DND-41 (cell line): ENCODE measurements at regions not wholly inside any gene's neighbourhood (a gene's known extent, or its start where the extent isn't known, plus 50 kb on each side); places are given as distances from the start of the nearest gene placed in this dataset.

Experiments used
- EZH2 ChIP-seq: IDR thresholded peaks from 3 replicates; pipeline ENCODE4 v1.6.1; 2012; ENCODE audit warnings: borderline replicate concordance, low read depth, mild to moderate bottlenecking, moderate library complexity, low read length, inconsistent platforms; ENCODE audit not compliant: severe bottlenecking
- TF ChIP-seq, protein P1 (sequence below): IDR thresholded peaks from 2 replicates; pipeline ENCODE4 v1.5.1; 2012; ENCODE audit warnings: borderline replicate concordance, low read length, moderate library complexity, mild to moderate bottlenecking; ENCODE audit not compliant: poor library complexity, severe bottlenecking; ENCODE audit errors: extremely low read depth

- TF ChIP-seq, protein P1, sequence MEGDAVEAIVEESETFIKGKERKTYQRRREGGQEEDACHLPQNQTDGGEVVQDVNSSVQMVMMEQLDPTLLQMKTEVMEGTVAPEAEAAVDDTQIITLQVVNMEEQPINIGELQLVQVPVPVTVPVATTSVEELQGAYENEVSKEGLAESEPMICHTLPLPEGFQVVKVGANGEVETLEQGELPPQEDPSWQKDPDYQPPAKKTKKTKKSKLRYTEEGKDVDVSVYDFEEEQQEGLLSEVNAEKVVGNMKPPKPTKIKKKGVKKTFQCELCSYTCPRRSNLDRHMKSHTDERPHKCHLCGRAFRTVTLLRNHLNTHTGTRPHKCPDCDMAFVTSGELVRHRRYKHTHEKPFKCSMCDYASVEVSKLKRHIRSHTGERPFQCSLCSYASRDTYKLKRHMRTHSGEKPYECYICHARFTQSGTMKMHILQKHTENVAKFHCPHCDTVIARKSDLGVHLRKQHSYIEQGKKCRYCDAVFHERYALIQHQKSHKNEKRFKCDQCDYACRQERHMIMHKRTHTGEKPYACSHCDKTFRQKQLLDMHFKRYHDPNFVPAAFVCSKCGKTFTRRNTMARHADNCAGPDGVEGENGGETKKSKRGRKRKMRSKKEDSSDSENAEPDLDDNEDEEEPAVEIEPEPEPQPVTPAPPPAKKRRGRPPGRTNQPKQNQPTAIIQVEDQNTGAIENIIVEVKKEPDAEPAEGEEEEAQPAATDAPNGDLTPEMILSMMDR, result no peak
- TF ChIP-seq EZH2, result no peak
Measured at GRCh38 chr5:104128348-104128747, 565.8 kb upstream of the NUDT12 start.
